Hepatocyte (in vitro differentiated cells): ENCODE measurements at regions not wholly inside any gene's neighbourhood (a gene's known extent, or its start where the extent isn't known, plus 50 kb on each side); places are given as distances from the start of the nearest gene placed in this dataset.
"Not testable (repeated sequence)": the region's sequence is repeated elsewhere in the genome, so short reads cannot be mapped to it uniquely, and the experiment has no call there.

Experiments used
- DNase-seq: peaks from one replicate; pipeline ENCODE4 v3.0.0-alpha.2; 2016; ENCODE audit warnings: low spot score
- H2AFZ ChIP-seq: fragments of 200-600 bp; sonication (generic); 2 replicates; pipeline ENCODE4 v1.6.0; 2016; ENCODE audit warnings: antibody characterized with exemption, mild to moderate bottlenecking
- H3K27ac ChIP-seq: fragments of 200-600 bp; sonication (generic); 2 replicates; pipeline ENCODE4 v1.5.1; 2016; ENCODE audit warnings: mild to moderate bottlenecking
- H3K27me3 ChIP-seq: fragments of 200-600 bp; sonication (generic); 2 replicates; pipeline ENCODE4 v1.6.1; 2016
- H3K36me3 ChIP-seq: fragments of 200-600 bp; sonication (generic); replicated peaks from 2 replicates; pipeline ENCODE4 v1.5.1; 2016; ENCODE audit warnings: low read depth; ENCODE audit not compliant: insufficient read depth
- H3K4me1 ChIP-seq: fragments of 200-600 bp; sonication (generic); 2 replicates; pipeline ENCODE4 v1.5.1; 2016; ENCODE audit warnings: mild to moderate bottlenecking, moderate library complexity; ENCODE audit not compliant: insufficient read depth
- H3K4me2 ChIP-seq: fragments of 200-600 bp; sonication (generic); 2 replicates; pipeline ENCODE4 v1.6.0; 2016
- H3K4me3 ChIP-seq: fragments of 200-600 bp; sonication (generic); 2 replicates; pipeline ENCODE4 v1.5.1; 2016; ENCODE audit warnings: mild to moderate bottlenecking
- H3K79me2 ChIP-seq: fragments of 200-600 bp; sonication (generic); 2 replicates; pipeline ENCODE4 v1.6.0; 2017; ENCODE audit warnings: mild to moderate bottlenecking
- H3K9me2 ChIP-seq: fragments of 200-600 bp; sonication (generic); replicated peaks from 2 replicates; pipeline ENCODE4 v1.6.0; 2017; ENCODE audit warnings: mild to moderate bottlenecking; ENCODE audit not compliant: insufficient read depth
- H3K9me3 ChIP-seq: fragments of 200-600 bp; sonication (generic); 2 replicates; pipeline ENCODE4 v1.5.1; 2016; ENCODE audit warnings: low read depth, mild to moderate bottlenecking
- H4K20me1 ChIP-seq: fragments of 200-600 bp; sonication (generic); 2 replicates; pipeline ENCODE4 v1.6.0; 2016; ENCODE audit warnings: mild to moderate bottlenecking; ENCODE audit not compliant: insufficient read depth, poor library complexity, severe bottlenecking
- CTCF ChIP-seq: fragments of 200-600 bp; sonication (generic); IDR thresholded peaks from 2 replicates; pipeline ENCODE4 v1.5.1; 2016; ENCODE audit warnings: antibody characterized with exemption, mild to moderate bottlenecking; ENCODE audit not compliant: poor library complexity
- EZH2 ChIP-seq: fragments of 200-600 bp; sonication (generic); IDR thresholded peaks from 2 replicates; pipeline ENCODE4 v1.6.1; 2016; ENCODE audit warnings: antibody characterized with exemption, mild to moderate bottlenecking, borderline replicate concordance
- EZH2phosphoT487 ChIP-seq: fragments of 200-600 bp; sonication (generic); IDR thresholded peaks from one replicate; pipeline ENCODE4 v1.6.1; 2018; ENCODE audit warnings: antibody characterized with exemption, mild to moderate bottlenecking, low read depth, moderate library complexity; ENCODE audit not compliant: unreplicated experiment, severe bottlenecking
- WGBS: methylation state at CpG from one replicate; pipeline ENCODE4 v1.1.6; 2016; ENCODE audit warnings: low lambda C conversion rate; ENCODE audit errors: missing lambda C conversion rate; 5-methylcytosine and 5-hydroxymethylcytosine counted together

DNA sequence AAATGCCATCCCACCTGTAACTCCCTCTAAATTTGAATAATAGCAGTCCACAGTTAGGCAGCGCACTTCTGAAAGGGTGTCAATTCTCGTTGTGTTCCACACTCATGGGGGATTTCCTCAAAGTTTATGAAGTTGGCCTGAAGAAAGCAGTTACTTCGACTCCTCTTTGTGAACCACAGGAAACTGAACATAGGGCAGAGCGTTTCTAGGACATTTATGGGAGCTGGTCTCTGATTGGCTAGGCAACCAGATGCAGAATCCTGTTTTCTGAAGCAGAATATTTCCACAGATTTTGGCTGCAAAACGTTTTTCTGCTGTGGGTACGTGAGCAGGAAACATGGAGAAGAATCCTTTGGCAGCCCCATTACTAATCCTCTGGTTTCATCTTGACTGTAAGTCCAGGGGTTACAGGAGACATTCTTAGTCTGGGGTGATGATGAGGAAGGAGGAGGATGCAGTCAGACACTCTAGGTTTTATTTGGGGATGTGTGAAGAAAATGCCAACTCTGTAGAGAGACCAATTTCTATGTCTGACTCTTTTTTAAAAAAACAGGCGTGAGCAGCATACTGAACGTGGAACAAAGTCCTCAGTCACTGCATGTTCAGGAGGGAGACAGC lies 431.5 kb upstream of the OR4E1 start:
- Histone ChIP-seq H3K9me2 (no peaks in the 10 kb centered on the region), H3K79me2 (no peaks in the 10 kb centered on the region), H4K20me1 (no peaks in the 10 kb centered on the region), H3K4me3 (no peak overlapping the region), H3K4me1 (peaks cover 4% of the 10 kb centered on the region), H2AFZ (no peak overlapping the region), H3K9me3 (no peaks in the 10 kb centered on the region), H3K4me2 (no peak overlapping the region), H3K27ac (no peak overlapping the region), H3K36me3 (no peaks in the 10 kb centered on the region), H3K27me3 (peaks cover 3% of the 10 kb centered on the region)
- TF ChIP-seq CTCF (no peak), EZH2phosphoT487 (no peak), EZH2 (no peak)
- 51% methylated on average over 8 of the region's 8 CpGs for WGBS
- no peak for DNase-seq

DNA sequence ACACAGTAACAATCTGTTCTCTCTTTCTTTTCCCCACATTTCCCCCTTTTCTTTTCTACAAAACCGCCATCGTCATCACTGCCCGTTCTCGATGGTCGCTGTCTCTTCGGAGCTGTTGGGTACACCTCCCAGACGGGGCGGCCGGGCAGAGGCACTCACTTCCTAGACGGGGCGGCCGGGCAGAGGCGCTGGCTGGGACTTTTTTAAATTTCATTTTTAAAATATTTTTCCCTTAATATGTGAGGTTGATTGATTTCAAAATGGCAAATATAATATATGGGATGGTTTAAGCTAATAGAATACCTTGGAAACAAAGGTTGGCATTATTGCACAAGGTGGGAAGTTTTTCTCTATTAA lies 427.1 kb upstream of the OR4E1 start:
- H4K20me1 ChIP-seq, H2AFZ ChIP-seq, H3K9me2 ChIP-seq, H3K4me2 ChIP-seq, H3K4me1 ChIP-seq, DNase-seq, H3K27me3 ChIP-seq, H3K36me3 ChIP-seq, H3K9me3 ChIP-seq, H3K27ac ChIP-seq, H3K4me3 ChIP-seq, H3K79me2 ChIP-seq: not testable (repeated sequence)
- 94% methylated on average over 13 of the region's 13 CpGs for WGBS

DNA sequence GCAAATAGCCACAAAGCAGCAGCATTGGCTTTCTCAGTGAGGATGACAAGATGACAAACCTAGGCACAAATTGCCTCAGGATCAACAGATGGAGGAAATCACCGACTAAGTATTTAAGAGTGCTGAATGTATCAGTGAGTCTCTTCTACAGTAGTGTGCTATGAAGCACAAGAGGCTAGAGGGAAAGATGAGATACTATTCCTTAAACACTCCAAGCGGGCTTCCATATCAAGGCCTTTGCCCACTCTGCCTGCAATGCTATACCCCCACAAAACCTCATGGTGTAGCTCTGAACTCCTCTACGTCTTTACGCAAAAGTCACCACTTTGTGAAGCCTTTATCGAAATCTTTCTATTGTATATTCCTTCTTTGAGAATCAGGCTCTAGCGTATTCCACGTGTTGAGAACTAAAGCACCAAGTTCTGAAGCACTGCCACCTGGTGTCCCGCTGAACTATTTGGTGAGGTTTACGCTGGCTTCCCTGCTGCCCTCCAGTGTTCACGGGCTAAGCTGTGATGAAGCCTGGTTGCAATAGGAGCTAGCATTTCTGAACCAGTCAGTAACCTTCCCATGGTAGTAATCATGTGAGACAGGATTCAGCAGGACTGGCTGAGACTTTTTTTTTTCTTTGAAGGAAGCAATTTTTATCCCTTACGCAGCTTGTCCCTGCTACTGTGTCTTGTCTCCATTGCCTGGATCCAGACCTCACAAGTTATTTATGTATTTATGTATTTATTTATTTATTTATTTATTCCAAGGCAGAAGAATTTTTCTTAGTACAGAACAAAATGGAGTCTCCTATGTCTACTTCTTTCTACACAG lies 426.5 kb upstream of the OR4E1 start:
- no peak overlapping the region for H2AFZ ChIP-seq
- H3K36me3 ChIP-seq, result no peaks in the 10 kb centered on the region
- no peaks in the 10 kb centered on the region for H3K9me3 ChIP-seq
- H3K9me2 ChIP-seq, result no peaks in the 10 kb centered on the region
- H4K20me1 ChIP-seq, result no peaks in the 10 kb centered on the region
- peak; percentile 89 for DNase-seq
- no peak for TF ChIP-seq EZH2phosphoT487
- no peak for TF ChIP-seq EZH2
- peak; percentile 84 for TF ChIP-seq CTCF
- 27% methylated on average over 11 of the region's 11 CpGs for WGBS
- no peaks in the 10 kb centered on the region for H3K79me2 ChIP-seq
- no peak overlapping the region for H3K4me2 ChIP-seq
- peaks cover 3% of the 10 kb centered on the region for H3K27me3 ChIP-seq
- no peaks in the 10 kb centered on the region for H3K4me1 ChIP-seq
- no peak overlapping the region for H3K27ac ChIP-seq
- no peak overlapping the region for H3K4me3 ChIP-seq

GRCh38 chr14:22098435-22098834 lies 424.8 kb upstream of the OR4E1 start:
- no peaks in the 10 kb centered on the region for H3K79me2 ChIP-seq
- H3K27me3 ChIP-seq, result no peaks in the 10 kb centered on the region
- no peak overlapping the region for H3K4me3 ChIP-seq
- H3K4me2 ChIP-seq, result no peak overlapping the region
- H3K4me1 ChIP-seq, result no peaks in the 10 kb centered on the region
- no peak for DNase-seq
- no peaks in the 10 kb centered on the region for H3K9me3 ChIP-seq
- no peaks in the 10 kb centered on the region for H4K20me1 ChIP-seq
- no peak overlapping the region for H2AFZ ChIP-seq
- no peaks in the 10 kb centered on the region for H3K36me3 ChIP-seq
- H3K27ac ChIP-seq, result no peak overlapping the region
- TF ChIP-seq EZH2phosphoT487, result no peak
- H3K9me2 ChIP-seq, result no peaks in the 10 kb centered on the region
